ENCODE measurements at regions not wholly inside any gene's neighbourhood (a gene's known extent, or its start where the extent isn't known, plus 50 kb on each side); places are given as distances from the start of the nearest gene placed in this dataset.

DNA sequence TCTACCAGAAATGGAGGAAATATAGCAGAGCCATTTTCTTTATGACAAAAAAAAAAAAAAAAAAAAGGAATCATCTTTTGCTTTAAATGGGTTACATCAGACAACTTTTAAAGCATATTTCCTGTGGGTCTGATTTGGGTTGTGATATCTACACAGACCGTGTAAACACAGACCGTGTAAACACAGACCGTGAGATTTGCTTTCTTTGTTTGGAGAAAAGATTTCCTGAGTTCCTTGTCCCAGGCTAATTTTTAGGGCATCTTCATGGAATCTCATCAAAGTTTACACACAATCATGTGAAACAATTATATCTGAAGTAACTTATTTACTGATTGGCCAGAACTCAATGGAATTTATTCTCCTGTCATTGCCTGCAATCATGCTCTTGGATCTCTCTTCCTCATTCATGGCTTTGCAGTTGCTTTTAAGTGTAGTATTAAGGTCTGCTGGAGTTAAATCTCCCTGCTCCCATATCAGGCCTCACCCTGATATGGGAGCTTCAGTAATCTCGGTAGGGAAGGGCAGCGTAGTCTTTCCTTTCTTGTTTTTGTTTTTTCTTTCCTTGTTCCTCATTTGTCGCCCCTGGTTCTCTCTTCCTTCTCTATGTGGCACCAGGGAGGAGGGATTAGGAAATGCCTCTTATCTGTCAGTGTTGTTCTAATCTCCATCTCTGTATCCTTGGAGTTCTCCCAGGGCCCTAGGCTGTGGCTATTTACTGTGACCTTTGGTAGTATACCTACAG, 248.6 kb upstream of the JADE1 start:
- Histone ChIP-seq H3K4me3 (ENCODE audit: low read depth, low read length) (no peak overlapping the region), H3K36me3 (no peaks in the 10 kb centered on the region), H3K4me1 (no peaks in the 10 kb centered on the region), H3K27me3 (no peaks in the 10 kb centered on the region), H3K9me3 (no peaks in the 10 kb centered on the region)
- no peak for DNase-seq
- TF ChIP-seq, protein P1, sequence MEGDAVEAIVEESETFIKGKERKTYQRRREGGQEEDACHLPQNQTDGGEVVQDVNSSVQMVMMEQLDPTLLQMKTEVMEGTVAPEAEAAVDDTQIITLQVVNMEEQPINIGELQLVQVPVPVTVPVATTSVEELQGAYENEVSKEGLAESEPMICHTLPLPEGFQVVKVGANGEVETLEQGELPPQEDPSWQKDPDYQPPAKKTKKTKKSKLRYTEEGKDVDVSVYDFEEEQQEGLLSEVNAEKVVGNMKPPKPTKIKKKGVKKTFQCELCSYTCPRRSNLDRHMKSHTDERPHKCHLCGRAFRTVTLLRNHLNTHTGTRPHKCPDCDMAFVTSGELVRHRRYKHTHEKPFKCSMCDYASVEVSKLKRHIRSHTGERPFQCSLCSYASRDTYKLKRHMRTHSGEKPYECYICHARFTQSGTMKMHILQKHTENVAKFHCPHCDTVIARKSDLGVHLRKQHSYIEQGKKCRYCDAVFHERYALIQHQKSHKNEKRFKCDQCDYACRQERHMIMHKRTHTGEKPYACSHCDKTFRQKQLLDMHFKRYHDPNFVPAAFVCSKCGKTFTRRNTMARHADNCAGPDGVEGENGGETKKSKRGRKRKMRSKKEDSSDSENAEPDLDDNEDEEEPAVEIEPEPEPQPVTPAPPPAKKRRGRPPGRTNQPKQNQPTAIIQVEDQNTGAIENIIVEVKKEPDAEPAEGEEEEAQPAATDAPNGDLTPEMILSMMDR (IDR thresholded peaks at IDR 0.05; ENCODE audit: low read depth, low read length): no peak

DNA sequence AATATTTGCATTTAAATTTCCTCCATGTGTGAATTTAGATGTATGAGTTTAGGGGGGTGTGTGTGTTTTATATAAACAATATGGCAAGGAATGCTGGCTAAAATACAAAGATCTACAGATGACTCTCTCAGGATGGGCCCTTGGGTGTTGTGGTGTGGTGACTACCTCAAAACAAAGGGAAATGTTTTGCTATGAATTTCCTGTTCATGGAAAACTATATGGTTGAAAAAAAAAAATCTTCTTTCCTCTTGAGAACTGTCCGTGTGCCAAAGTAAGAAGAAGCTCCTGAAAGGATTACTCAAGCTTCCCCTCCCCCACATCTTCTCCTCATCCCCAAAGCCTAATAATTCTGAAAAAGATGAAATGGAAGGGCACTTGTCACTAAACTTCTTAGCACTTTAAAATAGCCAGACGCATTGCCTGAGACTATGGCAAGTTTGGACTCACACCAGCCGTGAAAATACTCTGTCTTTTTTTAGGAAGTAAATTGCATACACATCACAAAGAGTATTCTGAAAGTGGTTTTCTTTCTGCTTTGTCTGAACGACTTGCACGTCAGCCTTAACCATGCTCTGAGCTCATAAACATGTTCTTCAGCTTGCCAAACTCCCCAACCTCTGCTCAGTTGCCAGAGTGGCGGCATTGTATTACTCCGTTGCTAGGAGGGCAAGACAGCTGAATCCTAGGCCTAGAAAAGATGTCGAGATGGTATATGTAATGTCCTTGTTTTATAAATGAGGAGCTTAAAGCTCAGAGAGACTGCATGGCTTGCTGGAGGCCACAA, 250.4 kb upstream of the JADE1 start:
- DNase-seq: no peak

DNA sequence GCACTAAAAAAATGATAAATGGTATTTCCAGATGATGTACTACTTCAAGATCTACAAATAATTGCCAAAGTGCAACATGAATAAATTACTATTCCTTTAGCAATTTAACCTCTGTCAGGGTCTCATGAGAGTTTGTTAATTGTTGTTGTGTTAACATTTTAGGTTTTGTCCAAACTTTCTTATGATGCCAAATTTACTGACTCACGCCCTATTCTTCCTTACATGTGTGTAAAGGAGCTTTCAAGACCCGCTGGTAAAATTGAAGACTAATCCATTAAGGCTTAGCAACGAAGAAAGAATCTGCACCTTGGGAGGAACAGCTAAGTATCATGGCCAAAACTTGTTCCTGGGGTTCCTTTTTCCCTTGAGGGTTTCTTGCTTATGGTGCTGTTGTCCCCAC, 252.7 kb upstream of the JADE1 start:
- H3K4me1 ChIP-seq: peaks cover 6% of the 10 kb centered on the region
- no peaks in the 10 kb centered on the region for H3K36me3 ChIP-seq

More for the DNA sequence above, 250.4 kb upstream of the JADE1 start:
- Histone ChIP-seq H3K27me3 (no peaks in the 10 kb centered on the region), H3K9me3 (no peaks in the 10 kb centered on the region), H3K36me3 (no peaks in the 10 kb centered on the region), H3K4me1 (peaks cover 2% of the 10 kb centered on the region), H3K4me3 (ENCODE audit: low read depth, low read length) (no peak overlapping the region)
- TF ChIP-seq, protein P1 (IDR thresholded peaks at IDR 0.05; ENCODE audit: low read depth, low read length): no peak

DNA sequence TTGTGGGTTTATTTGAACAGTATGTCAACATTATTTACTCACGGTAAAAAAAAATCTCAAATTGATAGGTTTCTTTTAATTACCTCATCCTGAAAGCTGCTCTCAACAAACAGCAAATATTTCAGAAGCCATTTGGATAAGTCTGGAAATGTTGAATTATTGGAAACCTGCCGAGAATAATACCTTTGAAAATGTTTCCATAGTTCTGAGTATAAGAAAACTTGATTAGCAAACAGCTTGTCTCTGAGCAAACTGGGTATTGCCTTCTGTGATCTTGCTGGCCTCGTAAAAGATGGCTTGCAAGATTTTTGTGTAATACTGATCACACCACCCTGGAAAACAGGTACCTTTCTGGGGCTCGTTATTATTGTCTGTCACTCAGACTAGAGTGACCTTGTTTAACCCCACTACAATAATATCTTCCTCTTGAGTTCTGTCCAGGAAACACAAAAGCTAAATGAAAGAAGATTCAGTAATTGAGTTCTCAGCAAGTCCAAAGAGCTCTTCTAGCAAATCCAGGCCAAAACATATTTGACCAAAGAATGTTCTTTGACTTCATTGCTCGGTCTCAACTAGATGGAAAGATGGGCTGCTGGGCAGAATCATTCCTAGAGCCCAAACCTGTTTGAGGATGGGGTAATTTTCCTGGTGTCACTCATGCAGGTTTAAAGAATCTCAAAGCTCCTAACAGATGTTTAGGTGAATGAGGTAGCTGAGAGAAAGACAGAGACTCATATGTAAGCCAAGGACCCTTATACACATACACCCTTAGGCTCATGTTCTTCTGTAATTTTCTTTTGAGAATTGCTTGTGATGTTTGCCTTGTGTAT, 255.6 kb upstream of the JADE1 start:
- H3K4me3 ChIP-seq (ENCODE audit: low read depth, low read length): peak overlapping the region; percentile 78
- H3K36me3 ChIP-seq: no peaks in the 10 kb centered on the region
- no peaks in the 10 kb centered on the region for H3K9me3 ChIP-seq
- H3K27me3 ChIP-seq: no peaks in the 10 kb centered on the region
- peaks cover 6% of the 10 kb centered on the region for H3K4me1 ChIP-seq
- DNase-seq: no peak
- TF ChIP-seq, protein P1 (IDR thresholded peaks at IDR 0.05; ENCODE audit: low read depth, low read length): no peak

More for the DNA sequence above, 252.7 kb upstream of the JADE1 start:
- Histone ChIP-seq H3K4me3 (ENCODE audit: low read depth, low read length) (no peak overlapping the region), H3K27me3 (no peaks in the 10 kb centered on the region), H3K9me3 (no peaks in the 10 kb centered on the region)
- TF ChIP-seq, protein P1 (IDR thresholded peaks at IDR 0.05; ENCODE audit: low read depth, low read length): no peak
- DNase-seq: no peak

DNA sequence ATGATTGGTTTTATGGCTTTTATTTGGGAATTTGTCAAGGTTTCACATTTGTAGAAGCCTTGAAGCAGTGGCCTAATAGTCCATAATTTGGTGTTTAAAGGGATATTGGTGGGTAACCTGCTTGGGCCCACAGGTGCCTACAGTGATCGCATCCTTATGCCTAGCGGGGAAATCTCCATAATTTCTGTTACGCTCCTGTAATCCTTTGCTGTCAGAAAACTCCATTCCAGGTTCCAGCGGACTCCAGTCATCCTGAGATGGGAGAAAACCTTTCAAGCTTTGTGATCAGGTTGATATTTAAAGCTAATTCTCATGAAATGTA, 257.0 kb upstream of the JADE1 start:
- Histone ChIP-seq H3K4me3 (ENCODE audit: low read depth, low read length) (peak overlapping the region; percentile 78), H3K4me1 (peaks cover 6% of the 10 kb centered on the region), H3K9me3 (no peaks in the 10 kb centered on the region), H3K27me3 (no peaks in the 10 kb centered on the region), H3K36me3 (no peaks in the 10 kb centered on the region)
- no peak for DNase-seq
- TF ChIP-seq, protein P1 (IDR thresholded peaks at IDR 0.05; ENCODE audit: low read depth, low read length): no peak

Measured in BE2C (cell line).